ENCODE measurements at regions not wholly inside any gene's neighbourhood (a gene's known extent, or its start where the extent isn't known, plus 50 kb on each side); places are given as distances from the start of the nearest gene placed in this dataset.
"Not testable (repeated sequence)": the region's sequence is repeated elsewhere in the genome, so short reads cannot be mapped to it uniquely, and the experiment has no call there.

DNA sequence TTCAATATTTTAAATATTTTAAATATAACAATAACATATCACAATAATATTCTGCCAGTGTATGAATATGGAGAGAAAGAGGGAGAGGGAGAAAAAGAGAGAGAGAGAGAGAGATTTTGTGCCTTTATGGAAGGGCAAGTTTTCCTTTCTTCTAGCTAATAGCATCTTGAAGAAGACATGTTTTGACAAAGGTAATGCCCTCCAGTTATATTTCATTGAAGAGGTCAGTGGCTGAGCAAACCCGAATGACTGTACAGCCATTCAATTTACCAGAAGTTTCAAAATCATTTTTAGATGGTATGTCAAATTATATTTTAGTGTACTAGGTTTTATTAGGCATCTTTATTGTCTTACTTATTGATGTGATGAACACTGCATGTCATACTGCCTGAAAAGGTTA is 139.3 kb downstream of the EMB start:
- intact Hi-C loops (cut with DNase I) = no loop called here
- Histone ChIP-seq H3K27ac (ENCODE audit: low read depth in 1 of 2, low read length in 2 of 2) (no peak overlapping the region), H3K4me3 (ENCODE audit: low read length in 2 of 2) (no peak overlapping the region), H3K4me1 (ENCODE audit: control insufficient read depth in 1 of 2, insufficient read depth in 2 of 2, low read length in 2 of 2) (no peaks in the 10 kb centered on the region), H3K27me3 (ENCODE audit: control insufficient read depth in 1 of 2, insufficient read depth in 2 of 2, low read length in 1 of 2) (no peaks in the 10 kb centered on the region), H3K9me3 (ENCODE audit: control insufficient read depth, low read length) (peaks cover 1% of the 10 kb centered on the region), H3K36me3 (ENCODE audit: control insufficient read depth in 1 of 2, insufficient read depth in 2 of 2, low read length in 1 of 2) (no peaks in the 10 kb centered on the region)
- ATAC-seq (ENCODE audit: low FRiP score) (no peak), DNase-seq (no peak)
- WGBS, 2 donors = 21 to 30% methylated on average over 1 of the region's 1 CpG

DNA sequence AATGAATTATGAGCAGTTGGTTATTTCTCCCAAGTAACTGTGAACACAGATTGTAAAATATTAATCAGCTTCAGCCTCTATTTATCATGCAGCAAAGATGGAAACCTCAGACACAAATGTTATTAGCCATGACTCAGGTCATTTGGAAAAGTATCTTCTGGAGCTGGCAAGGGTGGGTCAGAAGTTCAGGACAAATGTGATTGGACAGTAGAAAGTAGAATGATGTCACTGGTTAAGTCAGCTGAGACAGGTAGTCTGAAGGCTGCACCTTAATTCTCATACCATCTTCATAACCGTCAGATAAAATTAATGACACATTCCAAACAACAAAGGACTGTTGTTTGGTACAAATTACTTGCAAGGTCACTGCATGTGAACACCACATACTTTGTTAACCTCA is 140.2 kb downstream of the EMB start:
- Histone ChIP-seq H3K9me3 (ENCODE audit: control insufficient read depth, low read length) (peaks cover 1% of the 10 kb centered on the region), H3K27ac (ENCODE audit: low read depth in 1 of 2, low read length in 2 of 2) (no peak overlapping the region), H3K4me1 (ENCODE audit: control insufficient read depth in 1 of 2, insufficient read depth in 2 of 2, low read length in 2 of 2) (no peaks in the 10 kb centered on the region), H3K36me3 (ENCODE audit: control insufficient read depth in 1 of 2, insufficient read depth in 2 of 2, low read length in 1 of 2) (no peaks in the 10 kb centered on the region), H3K4me3 (ENCODE audit: low read length in 2 of 2) (no peak overlapping the region), H3K27me3 (ENCODE audit: control insufficient read depth in 1 of 2, insufficient read depth in 2 of 2, low read length in 1 of 2) (no peaks in the 10 kb centered on the region)
- DNase-seq (no peak), ATAC-seq (ENCODE audit: low FRiP score) (no peak)
- intact Hi-C loops (cut with DNase I) = no loop called here
- 63 to 74% methylated on average over 1 of the region's 1 CpG for WGBS, 2 donors

DNA sequence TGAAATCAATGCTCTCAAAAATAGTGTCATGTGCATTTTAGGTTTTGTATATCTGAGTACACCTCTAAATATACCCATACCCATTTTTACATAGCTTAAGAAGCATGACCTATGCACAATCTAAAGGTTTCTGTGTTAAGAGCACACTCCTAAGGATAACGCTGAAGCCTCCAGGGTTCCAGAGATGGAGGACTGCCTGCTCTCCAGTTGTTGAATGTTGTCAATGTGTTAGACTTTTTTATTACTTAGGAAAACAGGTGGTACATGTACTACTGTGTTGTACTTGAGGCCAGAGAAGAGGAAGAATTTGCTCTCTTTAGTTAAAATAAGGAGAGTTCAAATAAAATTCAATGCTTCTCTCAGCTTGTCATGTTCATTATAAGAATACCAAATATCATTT is 141.2 kb downstream of the EMB start:
- 67 to 77% methylated on average over 1 of the region's 1 CpG for WGBS, 2 donors
- Histone ChIP-seq H3K27ac (ENCODE audit: low read depth in 1 of 2, low read length in 2 of 2) (no peak overlapping the region), H3K9me3 (ENCODE audit: control insufficient read depth, low read length) (peaks cover 1% of the 10 kb centered on the region), H3K4me3 (ENCODE audit: low read length in 2 of 2) (no peak overlapping the region), H3K4me1 (ENCODE audit: control insufficient read depth in 1 of 2, insufficient read depth in 2 of 2, low read length in 2 of 2) (no peaks in the 10 kb centered on the region), H3K36me3 (ENCODE audit: control insufficient read depth in 1 of 2, insufficient read depth in 2 of 2, low read length in 1 of 2) (no peaks in the 10 kb centered on the region), H3K27me3 (ENCODE audit: control insufficient read depth in 1 of 2, insufficient read depth in 2 of 2, low read length in 1 of 2) (no peaks in the 10 kb centered on the region)
- ATAC-seq (ENCODE audit: low FRiP score) (no peak), DNase-seq (no peak)
- intact Hi-C loops (cut with DNase I) = no loop called here

DNA sequence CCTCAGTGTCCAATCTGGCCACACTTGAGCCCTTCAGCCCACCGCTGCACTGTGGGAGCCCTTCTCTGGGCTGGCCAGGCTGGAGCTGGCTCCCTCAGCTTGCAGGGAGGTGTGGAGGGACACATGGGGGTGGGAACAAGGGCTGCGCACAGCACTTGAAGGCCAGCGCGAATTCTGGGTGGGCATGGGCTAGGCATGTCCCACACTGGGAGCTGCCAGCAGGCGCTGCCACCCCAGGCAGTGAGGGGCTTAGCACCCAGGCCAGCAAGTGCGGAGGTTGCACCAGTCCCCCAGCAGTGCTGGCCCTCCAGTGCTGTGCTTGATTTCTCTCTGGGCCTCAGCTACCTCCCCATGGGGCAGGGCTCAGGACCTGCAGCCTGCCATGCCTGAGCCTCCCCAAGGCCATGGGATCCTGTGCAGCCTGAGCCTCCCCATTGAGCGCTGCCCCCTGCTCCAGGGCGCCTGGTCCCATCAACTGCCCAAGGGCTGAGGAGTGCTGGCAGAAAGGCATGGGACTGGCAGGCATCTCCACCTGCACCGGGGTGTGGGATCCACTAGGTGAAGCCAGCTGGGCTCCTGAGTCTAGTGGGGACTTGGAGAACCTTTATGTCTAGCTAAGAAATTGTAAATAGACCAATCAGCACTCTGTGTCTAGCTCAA is 148.2 kb downstream of the EMB start:
- Histone ChIP-seq H3K27ac (ENCODE audit: low read depth in 1 of 2, low read length in 2 of 2) (no peak overlapping the region), H3K9me3 (ENCODE audit: control insufficient read depth, low read length) (no peaks in the 10 kb centered on the region), H3K36me3 (ENCODE audit: control insufficient read depth in 1 of 2, insufficient read depth in 2 of 2, low read length in 1 of 2) (no peaks in the 10 kb centered on the region), H3K27me3 (ENCODE audit: control insufficient read depth in 1 of 2, insufficient read depth in 2 of 2, low read length in 1 of 2) (no peaks in the 10 kb centered on the region), H3K4me1 (ENCODE audit: control insufficient read depth in 1 of 2, insufficient read depth in 2 of 2, low read length in 2 of 2) (no peaks in the 10 kb centered on the region), H3K4me3 (ENCODE audit: low read length in 2 of 2) (no peak overlapping the region)
- WGBS, 2 donors = 65 to 78% methylated on average over 9 of the region's 9 CpGs
- peak; percentile 48 for ATAC-seq (ENCODE audit: low FRiP score)
- intact Hi-C loops (cut with DNase I) = no loop called here
- DNase-seq = peak; percentile 31 to 53

DNA sequence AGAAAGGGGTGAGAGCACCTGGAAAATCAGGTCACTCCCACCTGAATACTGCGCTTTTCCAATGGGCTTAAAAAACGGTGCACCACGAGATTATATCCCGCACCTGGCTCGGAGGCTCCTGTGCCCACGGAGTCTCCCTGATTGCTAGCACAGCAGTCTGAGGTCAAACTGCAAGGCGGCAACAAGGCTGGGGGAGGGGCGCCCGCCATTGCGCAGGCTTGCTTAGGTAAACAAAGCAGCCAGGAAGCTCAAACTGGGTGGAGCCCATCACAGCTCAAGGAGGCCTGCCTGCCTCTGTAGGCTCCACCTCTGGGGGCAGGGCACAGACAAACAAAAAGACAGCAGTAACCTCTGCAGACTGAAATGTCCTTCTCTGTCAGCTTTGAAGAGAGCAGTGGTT is 160.6 kb downstream of the EMB start:
- ATAC-seq (ENCODE audit: low FRiP score); H3K4me3 ChIP-seq (ENCODE audit: low read length in 2 of 2); H3K9me3 ChIP-seq (ENCODE audit: control insufficient read depth, low read length); H3K27me3 ChIP-seq (ENCODE audit: control insufficient read depth in 1 of 2, insufficient read depth in 2 of 2, low read length in 1 of 2); DNase-seq; intact Hi-C loops (cut with DNase I); H3K27ac ChIP-seq (ENCODE audit: low read depth in 1 of 2, low read length in 2 of 2); H3K36me3 ChIP-seq (ENCODE audit: control insufficient read depth in 1 of 2, insufficient read depth in 2 of 2, low read length in 1 of 2); H3K4me1 ChIP-seq (ENCODE audit: control insufficient read depth in 1 of 2, insufficient read depth in 2 of 2, low read length in 2 of 2): not testable (repeated sequence)
- 69 to 87% methylated on average over 10 of the region's 10 CpGs for WGBS, 2 donors

Measured in aorta (tissue), 5 donors.